CD4-positive, alpha-beta T cell (primary cell): ENCODE measurements at regions not wholly inside any gene's neighbourhood (a gene's known extent, or its start where the extent isn't known, plus 50 kb on each side); places are given as distances from the start of the nearest gene placed in this dataset.

Experiments
- ATAC-seq: fragments of 200-7000 bp; cut with Tn5 transposase; one replicate; pipeline ENCODE4 v1.10.0; 2022; ENCODE audit warnings: mild to moderate bottlenecking; ENCODE audit not compliant: poor library complexity
- CTCF ChIA-PET: fragments of 350-600 bp; sonication (Branson Sonifier 250); formaldehyde crosslinking; loops from one replicate; lab custom pipeline; 2021; ENCODE audit warnings: antibody characterized with exemption, inconsistent platforms; lab: Charles Lee
- POLR2A ChIA-PET: fragments of 350-600 bp; sonication (Branson Sonifier 250); formaldehyde crosslinking; loops from one replicate; lab custom pipeline; 2021; ENCODE audit warnings: antibody characterized with exemption, inconsistent platforms; lab: Charles Lee
- DNase-seq, 14 experiments: peaks; one replicate each; pipeline ENCODE4 v3.0.0-alpha.2; 2013 to 2020; ENCODE audit warnings: mixed read lengths in 2 of 14
- H3K27ac ChIP-seq, 2 donors: one replicate each; pipeline versions ENCODE4 v1.5.1 to v1.7.0; 2013; ENCODE audit warnings: low read length in 2 of 2, low read depth in 1 of 2, mild to moderate bottlenecking in 1 of 2
- H3K27me3 ChIP-seq, 2 experiments: 1 replicate in 1 of 2; 2 replicates in 1 of 2; pipeline versions ENCODE4 v1.6.1 to v1.7.0; 2013; ENCODE audit warnings: low read length in 2 of 2, control low read depth in 1 of 2, mild to moderate bottlenecking in 1 of 2, moderate library complexity in 1 of 2; ENCODE audit not compliant: insufficient read depth in 2 of 2, control insufficient read depth in 1 of 2
- H3K36me3 ChIP-seq: one replicate; pipeline ENCODE4 v1.6.1; 2013; ENCODE audit warnings: low read length, control low read depth; ENCODE audit not compliant: insufficient read depth
- H3K4me1 ChIP-seq: one replicate; pipeline ENCODE4 v1.6.1; 2013; ENCODE audit warnings: low read length, control low read depth; ENCODE audit not compliant: insufficient read depth
- H3K4me3 ChIP-seq: one replicate; pipeline ENCODE4 v1.5.1; 2013; ENCODE audit warnings: mild to moderate bottlenecking, low read length, moderate library complexity
- H3K9me3 ChIP-seq, 2 experiments: 1 replicate in 1 of 2; 2 replicates in 1 of 2; pipeline versions ENCODE4 v1.6.1 to v1.7.0; 2013; ENCODE audit warnings: low read length in 2 of 2, mild to moderate bottlenecking in 2 of 2, control low read depth in 1 of 2, moderate library complexity in 1 of 2; ENCODE audit not compliant: control insufficient read depth in 1 of 2, insufficient read depth in 1 of 2
- H3K27ac Mint-ChIP-seq: one replicate; pipeline ENCODE4 v1.8.0; 2020; ENCODE audit warnings: mixed read lengths
- H3K27me3 Mint-ChIP-seq: one replicate; pipeline ENCODE4 v1.8.0; 2021; ENCODE audit warnings: mixed read lengths
- H3K36me3 Mint-ChIP-seq: one replicate; pipeline ENCODE4 v1.8.0; 2021; ENCODE audit warnings: low read depth, mixed read lengths
- H3K4me1 Mint-ChIP-seq: one replicate; pipeline ENCODE4 v1.8.0; 2021; ENCODE audit warnings: low read depth, mixed read lengths
- H3K4me3 Mint-ChIP-seq: one replicate; pipeline ENCODE4 v1.8.0; 2020; ENCODE audit warnings: mild to moderate bottlenecking, mixed read lengths
- H3K9me3 Mint-ChIP-seq: one replicate; pipeline ENCODE4 v1.8.0; 2020; ENCODE audit warnings: mixed read lengths
- CTCF ChIP-seq: fragments of 200-600 bp; IDR thresholded peaks from one replicate; pipeline ENCODE4 v1.8.0; 2022; ENCODE audit warnings: antibody characterized with exemption, mild to moderate bottlenecking
- intact Hi-C, 2 experiments: fragments of 100-400 bp; cut with DNase I in 1 of 2; cut with micrococcal nuclease in 1 of 2; formaldehyde crosslinking; loops; one replicate each; pipeline versions ENCODE4 v1.15.1 to v1.9.0; 2023 to 2025; cut with DNase I, micrococcal nuclease

- DNase-seq (peak in 3 of 14 experiments; percentile 21 to 43 (median 32)), ATAC-seq (no peak)
- Mint-ChIP-seq H3K9me3 (peaks cover 3% of the 10 kb centered on the region), H3K4me1 (no peaks in the 10 kb centered on the region), H3K36me3 (no peaks in the 10 kb centered on the region), H3K27ac (no peak overlapping the region), H3K27me3 (no peaks in the 10 kb centered on the region), H3K4me3 (no peak overlapping the region)
- intact Hi-C loops: loop anchor here in 1 of 2 experiments (10.0 kb wide), 1 partner anchor 55 kb away; no protein-coding TSS in a partner anchor
- ChIA-PET CTCF (no interaction called here), POLR2A (no interaction called here)
- Histone ChIP-seq H3K9me3 (no peaks in the 10 kb centered on the region), H3K4me1 (no peaks in the 10 kb centered on the region), H3K36me3 (no peaks in the 10 kb centered on the region), H3K4me3 (no peak overlapping the region), H3K27me3 (no peaks in the 10 kb centered on the region), H3K27ac (no peak overlapping the region)
- TF ChIP-seq CTCF: no peak
Measured at GRCh38 chr9:108469654-108470053, 386.1 kb downstream of the ACTL7B start.

- H3K4me3 Mint-ChIP-seq: no peak overlapping the region
- intact Hi-C loops: no loop called here
- Histone ChIP-seq H3K27me3 (no peaks in the 10 kb centered on the region), H3K4me3 (no peak overlapping the region), H3K27ac (no peak overlapping the region), H3K9me3 (no peaks in the 10 kb centered on the region), H3K4me1 (no peaks in the 10 kb centered on the region), H3K36me3 (no peaks in the 10 kb centered on the region)
- ATAC-seq: no peak
- H3K36me3 Mint-ChIP-seq: no peaks in the 10 kb centered on the region
- no peaks in the 10 kb centered on the region for H3K4me1 Mint-ChIP-seq
- CTCF ChIA-PET: no interaction called here
- no peak for TF ChIP-seq CTCF
- no peak overlapping the region for H3K27ac Mint-ChIP-seq
- DNase-seq: peak in 3 of 14 experiments; percentile 3 to 6 (median 5)
- H3K27me3 Mint-ChIP-seq: no peaks in the 10 kb centered on the region
- POLR2A ChIA-PET: no interaction called here
- H3K9me3 Mint-ChIP-seq: peaks cover 3% of the 10 kb centered on the region
Measured at GRCh38 chr9:108468364-108468763, 387.4 kb downstream of the ACTL7B start.

- Mint-ChIP-seq H3K4me3 (no peak overlapping the region), H3K9me3 (peaks cover 3% of the 10 kb centered on the region), H3K4me1 (no peaks in the 10 kb centered on the region), H3K27me3 (no peaks in the 10 kb centered on the region), H3K36me3 (no peaks in the 10 kb centered on the region), H3K27ac (no peak overlapping the region)
- Histone ChIP-seq H3K27ac (no peak overlapping the region), H3K9me3 (no peaks in the 10 kb centered on the region), H3K36me3 (no peaks in the 10 kb centered on the region), H3K4me1 (no peaks in the 10 kb centered on the region), H3K4me3 (no peak overlapping the region), H3K27me3 (no peaks in the 10 kb centered on the region)
- POLR2A ChIA-PET: no interaction called here
- ATAC-seq (no peak), DNase-seq (no peak)
- no peak for TF ChIP-seq CTCF
- intact Hi-C loops: no loop called here
- CTCF ChIA-PET: no interaction called here
Measured at GRCh38 chr9:108467653-108468324, 388.0 kb downstream of the ACTL7B start.
